Cardiac septum (tissue), 1 donor: ENCODE measurements at regions not wholly inside any gene's neighbourhood (a gene's known extent, or its start where the extent isn't known, plus 50 kb on each side); places are given as distances from the start of the nearest gene placed in this dataset.

Source experiments
- DNase-seq: peaks from one replicate; pipeline ENCODE4 v3.0.0-alpha.2; 2020; ENCODE audit warnings: low spot score
- intact Hi-C: fragments of 100-400 bp; cut with DNase I; formaldehyde crosslinking; loops from one replicate; pipeline ENCODE4 v1.14.0; 2022
- donor health status: DM: no; HTN: no; CAD: no.

DNA sequence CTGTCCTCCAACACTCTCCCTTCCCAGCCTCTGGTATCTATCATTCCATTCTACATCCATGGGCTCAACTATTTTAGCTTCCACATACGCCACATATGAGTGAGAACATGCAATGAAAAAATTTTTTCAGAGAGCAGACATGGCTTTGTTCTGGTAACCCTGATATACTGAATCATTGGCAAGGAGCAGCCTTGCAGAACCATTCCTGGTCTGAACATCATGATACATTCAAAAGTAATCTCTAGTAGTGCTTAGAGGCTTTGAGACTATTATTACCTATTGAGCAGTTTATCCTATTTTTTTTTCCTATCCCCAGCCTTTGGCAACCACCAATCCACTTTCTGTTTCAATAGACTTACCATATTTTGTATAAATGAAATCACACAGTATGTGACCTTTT is 393.1 kb upstream of the KCNH7 start:
- no peak for DNase-seq
- intact Hi-C loops: no loop called here

DNA sequence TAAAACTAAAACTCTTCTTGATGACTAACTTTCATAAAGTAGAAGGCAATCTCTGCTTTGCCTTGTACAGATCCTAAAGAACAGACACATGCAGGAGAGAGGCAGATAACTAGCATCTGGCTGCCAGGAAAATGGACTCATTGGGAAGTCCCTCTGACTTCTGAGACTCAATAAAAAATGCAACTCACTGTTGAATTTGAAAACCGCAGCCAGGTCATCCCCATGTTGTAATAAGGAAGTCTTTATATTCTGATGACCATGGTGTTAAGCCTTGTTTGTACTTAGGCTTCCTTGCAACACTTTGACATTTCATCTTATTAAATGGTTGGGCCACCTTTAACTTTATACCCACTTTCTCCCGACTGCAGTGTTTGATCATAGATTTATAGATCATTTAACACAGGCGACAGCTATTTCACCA is 375.1 kb upstream of the KCNH7 start:
- no peak for DNase-seq
- intact Hi-C loops: no loop called here

DNA sequence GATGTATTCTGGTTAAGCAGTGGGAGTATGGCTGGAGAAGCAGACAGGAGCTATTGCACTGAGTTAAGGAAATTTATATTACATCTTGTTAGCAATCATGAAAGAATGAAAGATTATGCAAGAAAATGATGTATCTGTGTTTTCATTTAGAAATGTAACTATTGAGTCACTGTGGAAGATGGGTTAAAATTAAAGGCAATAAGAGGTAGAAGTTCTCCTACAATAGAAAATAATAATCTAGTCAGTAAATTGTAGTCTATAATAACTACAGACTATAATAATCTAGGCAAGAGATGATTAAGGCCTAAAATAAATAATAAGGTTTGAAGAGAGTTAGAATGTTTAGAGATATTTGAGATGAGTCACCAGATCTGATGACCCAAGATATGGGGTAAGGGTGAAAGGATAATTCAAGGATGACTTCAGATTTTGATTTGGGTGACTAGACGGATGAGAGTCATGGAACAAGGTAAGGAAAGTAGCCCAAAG is 371.9 kb upstream of the KCNH7 start:
- DNase-seq: no peak
- intact Hi-C loops: no loop called here

DNA sequence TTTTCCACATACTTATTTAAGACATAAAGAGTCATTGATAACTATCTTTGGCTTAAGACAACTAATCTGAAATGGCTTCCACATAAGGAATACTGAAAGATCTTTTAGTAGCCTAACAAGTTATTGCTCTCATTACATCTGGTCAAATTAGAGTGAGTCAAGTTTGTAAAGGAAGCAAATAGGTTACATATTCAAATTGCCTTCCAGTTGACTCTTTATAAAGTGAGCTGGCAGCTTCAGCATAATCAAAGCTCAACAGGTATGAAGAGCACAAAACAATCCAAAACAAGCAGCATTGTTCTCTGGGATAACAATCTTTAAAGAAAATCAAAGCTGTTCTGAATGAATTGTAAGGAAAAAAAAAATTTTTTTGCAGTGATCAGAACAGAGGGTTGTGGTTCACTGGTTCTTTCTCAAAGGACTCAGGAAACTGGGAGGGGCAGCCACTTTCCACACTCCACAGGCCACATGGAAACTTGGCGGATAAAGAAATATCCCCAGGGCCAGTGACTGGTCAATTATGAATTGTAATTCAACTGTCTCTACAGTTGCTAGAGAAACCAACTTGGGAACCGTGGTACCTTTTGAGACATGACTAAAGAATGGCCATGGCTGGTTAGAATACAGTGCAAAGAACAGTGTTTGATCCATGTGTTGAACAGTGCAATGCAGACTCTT is 369.3 kb upstream of the KCNH7 start:
- intact Hi-C loops: no loop called here
- no peak for DNase-seq

DNA sequence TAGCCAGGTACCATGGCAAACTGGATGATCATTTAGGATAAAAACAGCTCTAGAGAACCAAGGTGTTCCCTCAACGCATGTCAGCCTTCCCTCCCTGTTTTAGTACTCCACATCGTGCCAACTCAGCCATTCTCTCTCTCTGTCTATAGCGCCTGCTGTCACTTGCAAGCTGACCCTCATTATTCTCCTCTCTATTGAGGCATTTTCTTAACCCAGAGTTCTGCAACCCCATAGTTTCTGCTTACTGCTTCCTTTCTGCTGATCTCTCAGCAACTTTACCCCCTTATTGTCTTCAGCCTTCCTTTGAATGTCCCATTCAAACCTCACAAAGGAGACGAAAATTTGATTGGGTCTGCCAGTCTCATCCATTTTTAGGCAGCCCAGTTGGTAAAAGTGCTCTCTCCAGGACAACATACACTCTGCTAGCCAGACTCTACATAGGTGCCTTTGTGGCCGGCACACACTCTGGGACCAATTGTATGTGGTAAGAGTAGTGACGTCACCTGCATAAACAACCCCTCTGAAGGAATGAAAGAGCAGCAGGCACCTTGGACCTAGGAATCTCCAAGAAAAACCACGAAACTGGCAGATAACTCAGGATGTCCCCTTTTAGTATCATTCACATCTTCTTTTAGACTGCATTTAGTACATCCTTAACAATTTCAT is 367.2 kb upstream of the KCNH7 start:
- intact Hi-C loops: no loop called here
- DNase-seq: no peak

DNA sequence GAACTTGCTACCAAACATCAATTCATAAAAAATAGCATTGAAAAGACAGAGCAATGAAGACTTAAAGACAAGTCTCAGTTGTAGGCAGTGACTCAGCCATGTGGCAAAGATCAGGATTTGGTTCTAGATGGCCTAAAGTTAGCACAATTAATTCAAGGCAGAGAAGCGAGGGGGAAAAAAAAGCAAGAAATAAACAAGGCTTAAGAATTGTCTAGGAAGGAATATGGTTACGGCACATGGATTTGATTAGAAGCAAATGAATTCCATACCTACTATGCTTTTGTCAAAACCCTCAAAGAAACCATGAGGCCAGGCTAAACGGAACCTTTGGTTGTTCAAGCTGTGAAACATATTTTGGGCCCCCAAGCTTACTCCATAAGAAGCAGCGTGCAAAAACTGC is 362.2 kb upstream of the KCNH7 start:
- no peak for DNase-seq
- intact Hi-C loops: no loop called here

DNA sequence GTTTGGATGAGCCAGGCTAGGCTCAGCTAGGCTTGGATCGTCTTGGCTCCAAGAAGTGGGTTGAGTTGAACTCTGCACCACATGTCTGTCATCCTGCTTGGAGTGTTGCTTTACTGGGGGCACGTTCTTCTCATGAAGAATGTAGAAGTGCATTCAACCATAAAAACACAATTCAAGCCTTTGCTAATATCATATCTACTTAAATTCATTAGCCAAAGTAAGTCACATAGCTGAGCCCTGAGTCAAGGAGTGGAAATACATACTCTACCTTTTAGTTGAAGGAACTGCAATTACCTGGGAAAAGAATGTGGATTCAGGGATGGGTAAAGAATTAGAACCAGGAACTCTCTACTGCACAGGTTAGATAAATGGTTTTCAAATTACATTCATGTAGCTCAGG is 360.4 kb upstream of the KCNH7 start:
- no peak for DNase-seq
- intact Hi-C loops: no loop called here

DNA sequence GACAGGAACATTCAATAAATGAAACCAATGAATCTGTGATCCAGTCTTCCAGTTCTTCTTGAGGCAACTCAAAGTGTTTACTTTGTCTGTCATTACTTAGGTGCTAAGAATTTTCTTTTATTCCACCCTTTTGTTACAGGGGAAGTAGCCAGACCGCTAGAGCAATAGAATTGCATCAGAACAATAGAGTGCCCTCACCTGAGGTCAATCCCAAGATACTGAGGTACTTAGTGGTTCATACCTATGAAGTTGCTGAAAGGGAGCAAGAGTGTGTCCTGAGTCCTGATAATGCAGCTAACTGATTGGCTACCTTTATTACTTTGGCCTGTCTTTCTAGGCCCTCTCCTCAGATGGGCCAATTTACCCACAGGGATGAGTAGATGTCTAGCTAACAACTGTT is 359.4 kb upstream of the KCNH7 start:
- intact Hi-C loops: no loop called here
- no peak for DNase-seq

DNA sequence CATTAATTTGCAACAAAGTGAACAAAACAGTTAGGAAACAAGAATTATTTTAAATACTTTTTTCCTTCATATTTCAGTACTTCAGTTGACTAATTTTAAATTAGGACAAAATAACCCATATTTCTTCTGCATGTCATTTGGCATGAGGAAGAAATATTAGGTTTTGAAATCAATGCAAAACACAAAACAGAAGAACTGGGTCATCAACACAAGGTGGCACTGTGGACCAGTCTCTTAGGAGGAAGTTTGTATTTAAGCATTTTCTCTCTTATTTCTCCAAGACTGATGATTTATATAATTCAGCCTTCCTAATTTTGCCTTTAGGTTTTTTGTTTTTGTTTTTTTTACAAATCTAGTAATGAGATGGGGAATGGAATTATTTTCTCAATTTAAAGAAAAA is 352.8 kb upstream of the KCNH7 start:
- no peak for DNase-seq
- intact Hi-C loops: loop anchor here (5.0 kb wide), 1 partner anchor 1241 kb away; no protein-coding TSS in a partner anchor

DNA sequence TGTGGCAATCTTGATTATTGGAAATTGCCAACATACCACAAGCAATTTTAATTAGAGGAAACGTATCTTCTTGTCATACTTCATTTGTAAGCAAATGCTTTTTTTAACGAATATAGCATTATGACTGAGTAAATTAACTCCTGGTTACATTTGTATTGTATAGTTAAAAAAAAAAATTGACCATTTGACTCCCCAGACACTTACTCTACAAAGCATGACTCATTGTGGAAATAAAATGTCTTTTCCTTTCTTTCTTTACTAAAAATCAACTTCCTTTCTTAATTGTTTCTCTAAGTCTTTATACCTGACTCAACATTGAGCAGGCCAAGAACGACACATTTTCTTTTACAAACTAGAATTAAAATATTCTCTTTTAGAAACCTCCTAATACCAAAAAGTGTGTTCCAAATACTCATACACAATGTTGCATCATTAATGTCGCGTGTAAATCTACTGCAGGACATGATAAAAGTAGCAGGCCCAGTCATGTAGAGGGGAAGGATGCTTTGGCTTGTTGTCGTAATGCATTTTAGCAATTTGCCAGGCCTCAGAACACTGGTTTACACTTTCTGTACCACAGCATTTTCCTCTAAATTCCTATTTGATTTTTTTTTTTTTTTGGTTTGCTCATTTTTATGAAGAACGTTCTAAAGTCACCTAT is 349.6 kb upstream of the KCNH7 start:
- DNase-seq: no peak
- intact Hi-C loops: no loop called here

DNA sequence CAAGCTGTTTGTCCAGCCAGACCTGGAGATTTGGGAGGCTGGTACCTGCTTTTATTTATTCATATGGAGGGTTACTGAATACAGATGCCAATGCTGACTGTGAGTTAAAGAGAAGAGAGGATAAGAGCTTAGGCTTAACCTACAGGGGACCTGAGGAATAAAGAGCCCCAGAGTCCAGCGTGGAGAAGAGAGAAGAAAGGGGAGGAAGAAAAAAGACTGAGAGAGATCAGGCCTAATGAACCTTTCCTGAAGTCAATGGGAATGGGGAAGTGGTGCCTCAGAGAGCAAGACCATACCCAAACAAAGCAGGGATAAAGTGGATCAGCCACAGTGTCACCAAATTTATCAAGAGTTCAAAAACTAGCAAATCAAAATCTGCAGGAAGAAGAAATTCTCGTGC is 348.6 kb upstream of the KCNH7 start:
- no peak for DNase-seq

DNA sequence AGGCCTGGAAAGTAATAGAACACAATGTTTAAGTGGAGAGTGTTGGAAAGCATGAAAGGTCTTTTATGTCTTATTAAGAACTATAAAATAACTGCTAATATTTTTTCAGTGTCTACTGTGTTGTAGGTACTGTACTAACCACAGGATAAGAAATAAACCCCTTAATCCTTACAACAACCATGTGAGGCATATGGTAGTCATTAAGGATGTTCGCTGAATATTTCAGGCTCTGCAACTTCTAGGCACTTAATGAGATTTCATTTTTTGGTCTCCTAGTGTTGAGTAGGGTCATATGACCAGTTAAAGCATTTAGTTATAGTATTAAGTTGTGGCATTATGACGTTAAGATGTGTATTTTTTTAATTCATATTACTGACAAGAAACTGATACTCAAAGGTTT is 346.6 kb upstream of the KCNH7 start:
- DNase-seq: no peak
- intact Hi-C loops: no loop called here

More for the DNA sequence above, 348.6 kb upstream of the KCNH7 start:
- intact Hi-C loops: no loop called here

DNA sequence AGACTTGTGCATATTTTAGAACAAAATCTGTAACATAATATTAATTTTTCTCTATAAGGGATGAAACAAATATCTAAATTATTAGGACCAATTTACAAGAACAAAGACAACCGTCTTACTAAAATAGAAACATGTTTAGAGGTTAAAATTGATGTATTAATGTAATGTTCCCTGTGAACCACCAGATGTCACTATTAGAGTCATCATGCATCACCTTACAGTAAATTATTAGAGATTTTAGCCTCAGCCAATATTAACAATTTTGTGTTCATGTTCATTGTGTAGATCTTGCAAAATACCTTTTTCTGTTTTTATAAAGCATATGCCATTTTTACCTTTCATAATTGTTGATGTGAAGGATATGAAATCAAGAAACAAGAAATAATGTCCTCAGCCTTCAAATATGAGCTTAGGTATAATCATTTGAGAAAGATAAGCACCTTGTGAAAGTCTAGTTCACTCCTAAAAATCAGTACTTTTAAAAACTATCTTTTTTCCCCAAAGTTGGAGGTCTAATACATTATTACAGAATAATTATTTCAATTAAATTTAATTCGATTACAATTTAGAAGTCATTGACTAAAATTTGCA is 344.3 kb upstream of the KCNH7 start:
- DNase-seq: no peak
- intact Hi-C loops: loop anchor here (5.0 kb wide), 1 partner anchor 1294 kb away; no protein-coding TSS in a partner anchor

DNA sequence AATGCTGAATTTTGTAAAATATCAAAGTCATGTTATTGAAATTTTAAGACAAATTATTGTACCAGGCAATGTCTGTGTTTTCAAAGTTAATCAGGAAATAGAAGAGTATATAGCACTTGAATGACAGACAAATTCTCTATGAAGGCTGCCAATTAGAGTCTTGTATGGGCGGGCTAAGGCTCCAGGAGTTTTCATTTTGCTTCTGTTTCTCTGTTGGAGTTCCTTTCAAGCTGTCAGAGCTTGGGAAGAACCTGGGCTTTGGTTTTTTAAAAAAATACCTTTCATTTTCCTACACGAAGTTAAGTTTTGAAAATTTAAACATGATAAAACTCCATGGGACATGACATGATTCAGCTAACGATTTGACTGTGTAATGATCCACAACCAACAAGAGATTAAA is 339.0 kb upstream of the KCNH7 start:
- no peak for DNase-seq
- intact Hi-C loops: no loop called here

DNA sequence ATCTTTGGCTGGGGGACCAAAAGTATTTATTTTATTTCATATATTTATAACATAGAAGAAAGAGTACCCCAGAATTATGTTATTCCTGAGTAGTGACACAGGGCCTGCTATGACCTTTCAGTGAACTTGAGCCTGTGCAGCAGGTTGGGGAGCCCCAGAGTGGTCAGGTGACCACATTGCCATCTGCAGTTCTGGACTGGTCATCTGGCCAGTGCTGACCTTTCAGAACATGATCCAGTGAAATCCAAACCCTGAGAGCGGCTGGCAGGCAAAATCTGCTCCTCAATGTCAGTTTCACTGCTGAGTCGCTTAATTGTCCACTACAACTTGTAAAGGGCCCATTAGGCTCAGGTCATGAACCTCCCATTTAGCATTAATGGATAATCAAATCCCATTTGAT is 336.7 kb upstream of the KCNH7 start:
- DNase-seq: peak; percentile 51
- intact Hi-C loops: no loop called here

DNA sequence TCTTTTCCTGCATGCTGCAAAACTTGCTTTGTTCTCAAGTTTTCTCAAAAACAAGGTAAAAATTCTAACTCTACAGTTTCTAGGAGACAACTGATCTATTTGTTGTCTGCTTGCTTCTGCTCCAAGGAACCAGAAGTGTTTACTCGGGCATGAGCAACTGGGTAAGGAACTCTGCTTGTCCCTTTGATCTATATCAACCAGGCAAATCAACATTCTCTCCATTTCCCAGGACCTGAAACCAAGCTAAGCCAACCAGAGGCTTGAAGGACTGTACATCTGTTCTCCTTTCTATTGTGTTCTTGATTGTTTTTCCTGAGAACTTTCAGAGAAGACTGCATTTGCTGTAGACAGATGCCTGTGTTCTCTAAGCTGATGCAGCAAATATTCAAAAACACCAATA is 335.0 kb upstream of the KCNH7 start:
- intact Hi-C loops: no loop called here
- DNase-seq: no peak

DNA sequence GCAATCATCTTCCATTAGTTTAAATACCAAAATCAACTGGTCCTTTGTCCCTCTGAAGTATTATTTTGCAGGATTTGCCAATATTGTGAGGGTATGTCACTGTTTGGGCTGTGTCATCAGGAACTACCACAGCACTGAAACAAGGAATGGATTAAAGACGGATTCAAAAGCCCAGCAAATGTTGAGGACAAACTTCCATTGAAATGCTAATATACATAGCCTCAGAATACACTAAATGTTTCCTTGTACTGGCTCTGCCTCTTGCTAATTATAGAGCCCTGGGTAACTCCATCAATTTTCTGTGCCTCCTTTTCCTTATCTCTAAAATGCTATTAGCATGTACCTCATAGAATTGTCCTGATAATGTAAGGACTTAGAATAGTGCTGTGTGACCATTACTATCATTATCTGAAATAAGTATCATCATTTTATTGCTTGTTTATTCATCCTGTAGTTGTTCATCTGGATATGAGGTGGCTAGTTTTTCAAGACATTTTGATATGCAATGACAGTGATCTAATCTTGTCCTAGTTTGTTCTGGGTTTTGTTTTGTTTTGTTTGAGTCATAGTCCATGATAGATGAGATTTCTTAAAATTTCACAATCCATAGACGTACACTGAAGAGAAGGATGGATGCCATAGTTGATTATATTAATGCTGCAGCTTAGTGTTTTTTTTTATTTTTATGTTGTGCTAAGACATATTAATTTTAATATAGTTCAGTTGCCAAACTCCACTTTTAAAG is 333.4 kb upstream of the KCNH7 start:
- no peak for DNase-seq
- intact Hi-C loops: no loop called here

DNA sequence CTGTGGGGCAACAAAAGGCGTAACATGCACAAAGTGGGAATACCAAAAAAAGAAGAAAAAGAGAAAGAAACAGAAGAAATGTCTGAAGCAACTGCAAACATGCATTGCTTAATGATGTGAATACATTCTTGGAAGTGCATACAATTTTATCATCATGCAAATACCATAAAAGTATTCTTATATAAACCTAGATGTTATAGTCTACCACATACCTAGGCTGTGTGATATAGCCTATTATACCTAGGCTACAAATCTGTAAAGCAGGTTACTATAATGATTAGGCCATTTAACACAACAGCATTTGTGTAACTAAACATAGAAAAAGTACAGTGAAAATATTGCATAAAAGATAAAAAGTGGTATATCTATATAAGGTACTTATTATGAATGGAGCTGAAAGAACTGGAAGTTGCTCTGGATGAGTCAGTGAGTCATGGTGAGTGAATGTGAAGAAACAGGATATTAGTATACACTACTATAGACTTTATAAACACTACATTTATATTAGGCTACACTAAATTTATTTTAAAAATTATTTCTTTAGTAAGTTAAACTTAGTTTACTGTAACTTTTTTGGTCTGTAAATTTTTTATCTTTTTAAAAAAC is 319.4 kb upstream of the KCNH7 start:
- no peak for DNase-seq
- intact Hi-C loops: no loop called here

DNA sequence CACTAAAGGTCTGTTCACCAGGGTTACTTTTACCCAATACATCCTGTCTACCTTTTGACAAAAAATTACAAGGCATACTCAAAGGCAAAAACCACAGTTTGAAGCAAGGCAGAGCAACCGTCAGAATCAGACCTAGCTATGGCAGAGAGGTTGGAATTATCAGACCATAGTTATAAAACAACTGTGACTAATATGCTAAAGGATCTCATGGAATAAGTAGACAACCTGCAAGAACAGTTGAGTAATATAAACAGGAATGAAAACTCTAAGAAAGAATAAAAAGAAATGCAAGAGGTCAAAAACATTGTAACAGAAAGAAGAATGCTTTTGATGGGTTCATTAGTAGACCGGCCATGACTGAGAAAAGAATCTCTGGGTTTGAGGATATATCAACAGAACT is 318.8 kb upstream of the KCNH7 start:
- intact Hi-C loops: no loop called here
- DNase-seq: no peak
